GM21360 (cell line): ENCODE measurements at regions not wholly inside any gene's neighbourhood (a gene's known extent, or its start where the extent isn't known, plus 50 kb on each side); places are given as distances from the start of the nearest gene placed in this dataset.
"Not testable (repeated sequence)": the region's sequence is repeated elsewhere in the genome, so short reads cannot be mapped to it uniquely, and the experiment has no call there.

ENCODE experiments used
- ATAC-seq: cut with Tn5 transposase; IDR thresholded peaks from one replicate; pipeline ENCODE4 v1.9.1; 2021; ENCODE audit warnings: mild to moderate bottlenecking, moderate library complexity; ENCODE audit not compliant: unreplicated experiment

GRCh38 chr2:124967325-124967724 lies 942.2 kb downstream of the CNTNAP5 start:
- ATAC-seq = no peak

GRCh38 chr2:124970030-124970429 lies 944.9 kb downstream of the CNTNAP5 start:
- no peak for ATAC-seq

GRCh38 chr2:124973396-124973795 lies 948.3 kb downstream of the CNTNAP5 start:
- ATAC-seq = no peak

DNA sequence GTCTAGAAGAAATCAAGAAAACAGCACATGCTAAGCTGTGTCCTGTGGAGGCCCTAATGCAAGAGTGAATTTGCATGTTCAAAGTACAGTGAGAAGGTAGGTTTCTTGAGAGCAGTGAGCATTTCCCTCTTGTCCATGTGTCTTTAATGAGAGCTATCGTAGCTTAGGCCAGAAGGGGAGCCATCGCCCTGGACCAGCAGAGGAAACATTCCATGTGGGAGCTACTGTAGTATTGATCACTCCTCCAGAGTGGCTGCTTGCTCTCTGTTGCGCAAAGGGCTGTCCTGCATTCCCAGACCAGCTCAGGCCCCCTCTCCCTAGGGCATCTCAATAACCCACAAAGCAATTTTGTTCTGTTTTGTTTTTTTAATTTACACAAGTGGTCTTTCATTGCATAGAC lies 950.1 kb downstream of the CNTNAP5 start:
- no peak for ATAC-seq

DNA sequence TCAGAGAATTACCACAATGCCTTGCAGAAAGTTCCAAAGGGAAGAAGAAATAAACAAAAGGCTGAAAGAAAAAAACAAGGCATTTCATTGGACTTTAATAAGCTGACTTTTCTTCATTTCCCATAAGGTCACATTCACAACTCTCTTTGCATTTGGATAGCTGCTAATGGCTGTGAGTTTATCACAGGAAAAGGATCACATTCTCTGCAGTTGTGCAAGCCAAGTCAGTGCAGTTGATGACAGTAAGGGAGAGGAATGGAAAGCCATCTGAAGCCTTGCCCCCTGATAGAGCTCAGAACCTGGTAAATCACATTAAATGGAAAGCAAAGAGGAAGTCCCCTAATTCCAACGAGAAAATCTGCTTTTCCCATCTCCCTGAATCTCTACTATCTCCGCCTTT lies 950.6 kb downstream of the CNTNAP5 start:
- ATAC-seq = no peak

GRCh38 chr2:124978597-124978996 lies 953.5 kb downstream of the CNTNAP5 start:
- ATAC-seq = no peak

DNA sequence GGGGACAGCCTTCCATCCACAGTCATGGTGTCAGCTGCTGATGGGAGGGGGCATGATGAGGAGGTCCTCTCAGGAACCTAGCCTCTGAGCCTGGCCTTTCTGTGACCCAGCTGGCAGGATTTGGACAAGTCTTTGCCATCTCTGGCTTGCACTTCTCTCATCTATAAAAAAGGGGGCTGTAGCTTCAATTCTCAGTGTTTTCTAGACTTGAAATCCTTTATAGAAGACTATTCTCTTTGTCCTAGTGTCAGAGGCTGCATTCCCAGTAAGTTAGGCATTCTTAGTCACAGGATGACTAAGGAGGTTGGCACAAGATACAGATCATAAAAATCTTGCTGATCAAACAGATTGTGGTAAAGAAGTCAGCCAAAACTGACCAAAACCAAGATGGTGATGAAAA lies 958.5 kb downstream of the CNTNAP5 start:
- no peak for ATAC-seq

DNA sequence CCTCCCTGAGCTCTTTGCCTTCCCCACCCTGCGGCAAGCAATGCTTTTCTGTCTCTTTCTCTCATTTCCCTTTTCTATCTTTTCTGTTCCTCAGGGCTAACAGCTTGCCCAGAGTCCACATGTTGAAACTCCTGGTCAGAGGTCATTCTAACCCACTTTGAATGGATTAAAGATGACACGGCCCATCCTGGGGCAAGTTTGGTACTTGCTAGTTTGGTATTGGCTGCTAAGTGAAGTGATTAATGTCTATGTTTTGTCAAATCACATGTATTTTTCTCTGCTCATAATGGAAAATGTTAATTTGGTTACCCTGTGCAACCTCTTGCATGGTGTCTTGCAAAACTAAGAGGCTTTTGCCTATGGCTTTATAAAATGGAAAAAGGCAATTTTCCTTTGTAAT lies 960.2 kb downstream of the CNTNAP5 start:
- no peak for ATAC-seq

GRCh38 chr2:124986136-124986535 lies 961.0 kb downstream of the CNTNAP5 start:
- ATAC-seq = no peak

- ATAC-seq = not testable (repeated sequence)
These were observed 961.8 kb downstream of the CNTNAP5 start for GRCh38 chr2:124986870-124987269.

DNA sequence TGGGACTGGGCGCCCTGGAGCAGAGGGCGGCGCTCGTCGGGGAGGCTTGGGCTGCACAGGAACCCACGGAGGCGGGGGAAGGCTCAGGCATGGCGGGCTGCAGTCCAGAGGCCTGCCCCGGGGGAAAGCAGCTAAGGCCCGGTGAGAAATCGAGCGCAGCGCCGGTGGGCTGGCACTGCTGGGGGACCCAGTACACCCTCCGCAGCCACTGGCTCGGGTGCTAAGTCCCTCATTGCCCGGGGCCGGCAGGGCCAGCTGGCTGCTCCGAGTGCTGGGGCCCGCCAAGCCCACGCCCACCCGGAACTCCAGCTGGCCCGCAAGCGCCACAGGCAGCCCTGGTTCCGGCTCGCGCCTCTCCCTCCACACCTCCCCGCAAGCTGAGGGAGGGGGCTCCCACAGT lies 962.3 kb downstream of the CNTNAP5 start:
- ATAC-seq = not testable (repeated sequence)

- no peak for ATAC-seq
These were observed 963.0 kb downstream of the CNTNAP5 start for GRCh38 chr2:124988111-124988510.

DNA sequence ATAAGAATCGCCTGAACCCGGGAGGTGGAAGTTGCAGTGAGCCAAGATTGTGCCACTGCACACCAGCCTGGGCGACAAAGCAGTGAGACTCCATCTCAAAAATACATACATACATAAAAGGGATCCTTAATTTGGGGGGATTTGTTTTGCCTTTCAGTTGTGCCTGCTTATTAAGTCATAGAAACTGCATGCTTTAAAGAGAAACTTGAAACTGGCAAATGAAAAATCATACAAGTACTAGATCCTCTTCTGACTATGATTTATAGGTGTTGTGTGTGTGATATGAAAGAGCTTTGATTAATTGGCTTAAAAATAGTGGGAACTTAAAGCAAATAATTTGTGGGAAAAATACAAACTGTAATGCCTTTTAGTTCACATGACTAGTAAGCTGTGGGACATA lies 963.7 kb downstream of the CNTNAP5 start:
- no peak for ATAC-seq

DNA sequence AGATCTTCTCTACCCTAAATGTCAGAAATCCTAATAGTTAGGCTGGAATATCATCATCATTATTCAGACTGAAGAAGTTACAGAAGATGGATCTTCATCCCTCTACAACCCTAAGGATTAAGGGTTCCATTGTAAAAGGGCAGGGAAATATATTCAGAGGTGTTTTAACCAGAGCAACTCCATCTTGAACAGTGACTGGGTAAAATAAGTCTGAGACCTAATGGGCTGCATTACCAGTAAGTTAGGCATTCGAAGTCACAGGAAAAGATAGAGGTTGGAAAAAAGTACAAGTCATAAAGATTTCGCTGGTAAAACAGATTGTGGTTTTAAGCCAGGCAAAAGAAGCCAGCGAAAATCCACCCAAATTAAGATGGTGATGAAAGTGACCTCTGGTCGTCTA lies 968.7 kb downstream of the CNTNAP5 start:
- no peak for ATAC-seq

GRCh38 chr2:124995185-124995912 lies 970.3 kb downstream of the CNTNAP5 start:
- no peak for ATAC-seq

DNA sequence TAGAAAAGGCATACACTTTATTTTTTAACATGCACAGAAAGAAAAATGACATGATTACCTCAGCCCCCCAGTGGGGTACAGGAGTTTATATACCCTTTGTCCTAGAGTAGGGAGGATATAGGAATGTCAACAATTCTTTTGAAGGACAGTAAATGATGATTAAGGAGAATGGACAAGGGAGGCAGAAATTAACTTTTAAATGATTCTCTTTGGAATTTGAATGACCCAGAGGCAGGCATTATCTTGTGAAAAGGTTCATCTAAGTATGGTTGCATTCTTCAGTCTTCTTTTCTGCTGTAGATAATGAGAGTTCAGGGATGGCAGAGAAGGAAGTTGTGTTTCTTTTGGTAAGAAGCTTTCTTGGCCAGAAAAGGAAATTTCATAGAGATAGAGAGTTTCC lies 971.3 kb downstream of the CNTNAP5 start:
- ATAC-seq = no peak

DNA sequence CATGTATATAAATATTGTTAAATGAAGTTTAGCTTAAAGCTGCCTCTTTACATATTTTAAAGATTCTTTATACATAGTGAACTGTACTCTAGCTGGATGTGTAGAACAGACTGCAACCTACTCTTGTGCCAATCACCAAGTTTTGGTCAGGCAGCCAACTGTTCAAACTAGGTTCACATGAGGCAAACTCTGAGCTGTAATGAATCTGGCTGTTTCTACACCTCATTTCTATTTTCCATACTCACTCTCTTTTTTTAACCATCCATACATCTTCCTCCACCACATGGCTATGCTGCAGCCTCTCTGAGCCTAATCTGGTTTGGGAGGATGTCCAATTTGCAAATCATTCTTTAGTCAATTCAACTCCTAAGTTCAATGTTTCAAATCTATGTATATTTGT lies 974.8 kb downstream of the CNTNAP5 start:
- no peak for ATAC-seq

- ATAC-seq = no peak
These were observed 979.2 kb downstream of the CNTNAP5 start for GRCh38 chr2:125004106-125004800.

DNA sequence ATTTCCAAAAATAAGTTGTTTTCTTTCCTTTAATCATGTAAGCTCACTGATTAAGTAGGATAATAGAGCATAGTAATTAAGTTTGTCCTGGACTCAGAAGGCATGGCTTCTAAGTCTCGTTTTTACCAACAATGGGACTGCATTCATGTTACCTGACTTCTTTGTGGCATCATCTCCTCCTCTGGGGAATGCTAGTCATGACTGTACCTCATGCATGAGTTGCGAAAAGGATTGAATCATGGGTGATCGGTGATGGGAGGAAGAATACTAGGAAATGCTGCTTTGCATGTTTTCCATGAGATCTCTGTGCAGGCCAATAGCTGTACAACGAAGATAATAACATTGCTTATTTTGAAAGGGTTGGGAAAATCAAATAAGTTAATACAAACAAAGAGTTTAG lies 981.6 kb downstream of the CNTNAP5 start:
- ATAC-seq = no peak

DNA sequence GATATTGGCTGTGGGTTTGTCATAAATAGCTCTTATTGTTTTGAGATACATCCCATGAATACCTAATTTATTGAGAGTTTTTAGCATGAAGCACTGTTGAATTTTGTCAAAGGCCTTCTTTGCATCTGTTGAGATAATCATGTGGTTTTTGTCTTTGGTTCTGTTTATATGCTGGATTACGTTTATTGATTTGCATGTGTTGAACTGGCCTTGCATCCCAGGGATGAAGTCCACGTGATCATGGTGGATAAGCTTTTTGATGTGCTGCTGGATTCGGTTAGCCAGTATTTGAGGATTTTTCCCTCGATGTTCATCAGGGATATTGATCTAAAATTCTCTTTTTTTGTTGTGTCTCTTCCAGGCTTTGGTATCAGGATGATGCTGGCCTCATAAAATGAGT lies 1003.6 kb downstream of the CNTNAP5 start:
- not testable (repeated sequence) for ATAC-seq

DNA sequence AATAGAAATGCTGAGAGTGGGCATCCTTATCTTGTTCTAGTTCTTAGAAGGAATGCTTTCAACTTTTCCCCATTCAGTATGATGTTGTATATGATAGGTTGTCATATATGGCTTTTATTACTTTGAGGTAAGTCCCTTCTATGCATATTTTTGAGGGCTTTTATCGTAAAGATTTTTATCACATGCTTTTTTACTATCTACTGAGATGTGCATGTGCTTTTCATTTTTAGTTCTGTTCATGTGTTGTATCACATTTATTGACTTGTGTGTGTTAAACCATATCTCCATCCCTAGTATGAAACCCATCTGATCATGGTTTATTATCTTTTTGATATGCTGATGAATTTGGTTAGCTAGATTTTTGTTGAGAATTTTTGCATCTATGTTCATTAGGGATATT lies 1008.8 kb downstream of the CNTNAP5 start:
- ATAC-seq = no peak

DNA sequence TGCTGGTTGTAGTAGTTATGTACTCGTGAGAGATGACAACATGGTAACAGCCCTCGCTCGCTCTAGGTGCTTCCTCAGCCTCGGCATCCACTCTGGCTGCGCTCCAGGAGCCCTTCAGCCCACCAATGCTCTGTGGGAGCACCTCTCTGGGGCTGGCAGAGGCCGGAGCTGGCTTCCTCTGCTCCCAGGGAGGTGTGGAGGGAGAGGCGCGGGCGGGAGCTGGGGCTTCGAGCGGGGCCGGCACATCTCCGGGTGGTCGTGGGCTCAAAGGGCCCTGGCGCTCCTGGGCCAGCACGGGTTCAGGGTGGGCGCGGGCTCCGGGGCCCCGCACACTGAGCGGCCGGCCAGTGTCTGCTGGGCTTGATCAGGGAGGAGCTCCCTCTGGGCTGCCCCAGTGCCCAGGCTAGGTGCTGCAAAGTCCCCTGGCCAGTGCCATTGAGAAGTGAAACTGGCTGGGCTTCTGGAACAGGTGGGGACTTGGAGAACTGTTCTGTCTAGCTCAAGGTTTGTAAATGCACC lies 1012.1 kb downstream of the CNTNAP5 start:
- ATAC-seq = no peak
